Spinal cord (tissue), 9 donors: ENCODE measurements at regions not wholly inside any gene's neighbourhood (a gene's known extent, or its start where the extent isn't known, plus 50 kb on each side); places are given as distances from the start of the nearest gene placed in this dataset.
A peak's percentile ranks its signal among the peaks of the same experiment; 100 is the strongest.
"Not testable (repeated sequence)": the region's sequence is repeated elsewhere in the genome, so short reads cannot be mapped to it uniquely, and the experiment has no call there.

Experiments
- DNase-seq, 6 donors: peaks; one replicate each; pipeline versions ENCODE4 v3.0.0 to v3.0.0-alpha.2; 2013 to 2015; ENCODE audit warnings: low spot score in 6 of 6, low read depth in 4 of 6
- H3K27ac ChIP-seq: one replicate; pipeline ENCODE4 v1.5.1; 2013; ENCODE audit warnings: low read depth, low read length, control low read depth
- H3K27me3 ChIP-seq: one replicate; pipeline ENCODE4 v1.6.1; 2013; ENCODE audit warnings: low read length; ENCODE audit not compliant: control insufficient read depth, insufficient read depth
- H3K36me3 ChIP-seq: one replicate; pipeline ENCODE4 v1.6.1; 2013; ENCODE audit warnings: low read length; ENCODE audit not compliant: control insufficient read depth, insufficient read depth
- H3K4me1 ChIP-seq: one replicate; pipeline ENCODE4 v1.6.1; 2013; ENCODE audit warnings: low read length; ENCODE audit not compliant: control insufficient read depth, insufficient read depth
- H3K4me3 ChIP-seq: one replicate; pipeline ENCODE4 v1.5.1; 2013; ENCODE audit warnings: low read depth, low read length, control low read depth
- H3K9me3 ChIP-seq: one replicate; pipeline ENCODE4 v1.6.1; 2013; ENCODE audit warnings: low read length; ENCODE audit not compliant: control insufficient read depth, insufficient read depth
- WGBS: methylation state at CpG from one replicate; pipeline ENCODE4 v1.1.5; 2013; ENCODE audit warnings: missing lambda C conversion rate; ENCODE audit not compliant: insufficient coverage; 5-methylcytosine and 5-hydroxymethylcytosine counted together
- donor health status: healthy.

- Histone ChIP-seq H3K4me1 (no peaks in the 10 kb centered on the region), H3K36me3 (no peaks in the 10 kb centered on the region), H3K9me3 (no peaks in the 10 kb centered on the region), H3K27ac (no peak overlapping the region), H3K27me3 (no peaks in the 10 kb centered on the region), H3K4me3 (no peak overlapping the region)
- no peak for DNase-seq
- WGBS: no CpG with 5 or more reads among the region's 2 CpGs
Observed at GRCh38 chr5:107020626-107021025, 650.1 kb downstream of the EFNA5 start.

GRCh38 chr5:107017616-107018015, 653.1 kb downstream of the EFNA5 start:
- no peaks in the 10 kb centered on the region for H3K36me3 ChIP-seq
- H3K27ac ChIP-seq: no peak overlapping the region
- 50% methylated on average over 1 of the region's 1 CpG for WGBS
- no peaks in the 10 kb centered on the region for H3K4me1 ChIP-seq
- peak in 1 of 6 donors; percentile 8 for DNase-seq
- no peaks in the 10 kb centered on the region for H3K9me3 ChIP-seq
- H3K27me3 ChIP-seq: no peaks in the 10 kb centered on the region
- no peak overlapping the region for H3K4me3 ChIP-seq

DNA sequence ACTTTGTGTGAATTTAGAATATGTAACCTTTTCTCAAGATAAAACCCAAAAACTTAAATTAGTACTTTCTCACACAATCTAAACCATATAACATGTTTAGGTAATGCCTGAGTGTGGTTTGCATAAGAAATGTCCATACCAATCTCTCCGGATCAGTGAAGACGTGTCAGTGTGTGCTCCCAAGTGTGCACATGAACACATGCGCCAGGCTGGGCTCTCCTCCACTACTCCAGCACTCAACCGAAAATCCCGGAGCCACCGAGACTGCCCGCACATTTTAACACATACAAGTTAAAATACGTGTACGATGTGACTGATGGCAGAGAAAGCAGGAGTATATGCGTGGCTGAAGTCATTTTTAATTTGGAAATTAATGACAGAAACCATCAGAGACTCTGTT, 658.4 kb downstream of the EFNA5 start:
- H3K4me3 ChIP-seq: no peak overlapping the region
- no peaks in the 10 kb centered on the region for H3K27me3 ChIP-seq
- 90% methylated on average over 2 of the region's 10 CpGs for WGBS
- H3K9me3 ChIP-seq: no peaks in the 10 kb centered on the region
- no peak overlapping the region for H3K27ac ChIP-seq
- DNase-seq: no peak
- no peaks in the 10 kb centered on the region for H3K36me3 ChIP-seq
- no peaks in the 10 kb centered on the region for H3K4me1 ChIP-seq

DNA sequence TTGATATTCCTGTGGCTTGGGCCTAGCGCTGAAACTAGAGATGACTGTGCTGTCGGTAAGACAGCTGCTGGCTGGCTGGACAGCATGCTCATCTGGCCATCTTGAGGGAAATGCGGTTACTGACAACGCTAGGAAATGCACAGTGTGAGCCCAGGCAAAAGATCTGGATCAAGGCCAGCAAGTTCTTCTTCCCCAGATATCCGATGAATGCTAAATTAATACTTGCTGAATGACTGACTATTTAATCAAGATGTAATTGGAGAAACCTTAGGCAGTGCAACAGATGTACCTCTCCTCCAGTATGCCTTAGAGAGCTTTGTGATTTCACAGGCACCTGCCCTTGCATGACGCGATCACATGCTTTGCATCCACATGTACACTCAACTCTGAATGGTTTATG, 659.1 kb downstream of the EFNA5 start:
- Histone ChIP-seq H3K4me1 (no peaks in the 10 kb centered on the region), H3K27me3 (no peaks in the 10 kb centered on the region), H3K36me3 (no peaks in the 10 kb centered on the region), H3K9me3 (no peaks in the 10 kb centered on the region), H3K27ac (no peak overlapping the region), H3K4me3 (no peak overlapping the region)
- 66% methylated on average over 4 of the region's 7 CpGs for WGBS
- peak in 3 of 6 donors; percentile 14 to 70 (median 43) for DNase-seq

DNA sequence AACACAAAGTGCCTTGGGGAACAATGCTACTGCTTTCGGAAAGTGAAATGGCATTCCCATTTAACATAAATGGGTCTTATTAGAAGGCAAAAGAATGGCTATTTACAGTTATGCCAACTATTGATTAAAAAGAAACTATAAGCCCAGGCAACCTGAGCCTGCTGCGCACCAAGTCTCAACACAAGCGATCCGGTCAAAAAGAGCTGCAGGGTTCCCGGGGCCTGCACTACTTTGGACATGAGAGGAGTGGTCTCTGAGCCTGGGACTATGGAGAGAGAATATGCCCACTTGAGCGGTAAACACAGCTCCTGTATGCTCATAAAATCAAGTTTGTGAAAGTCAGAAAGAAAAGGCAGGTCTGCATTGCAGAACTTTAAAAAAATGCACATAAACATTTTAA, 660.7 kb downstream of the EFNA5 start:
- no peak for DNase-seq
- Histone ChIP-seq H3K4me3 (no peak overlapping the region), H3K36me3 (no peaks in the 10 kb centered on the region), H3K27me3 (no peaks in the 10 kb centered on the region), H3K9me3 (no peaks in the 10 kb centered on the region), H3K27ac (no peak overlapping the region), H3K4me1 (no peaks in the 10 kb centered on the region)
- 90% methylated on average over 3 of the region's 6 CpGs for WGBS

DNA sequence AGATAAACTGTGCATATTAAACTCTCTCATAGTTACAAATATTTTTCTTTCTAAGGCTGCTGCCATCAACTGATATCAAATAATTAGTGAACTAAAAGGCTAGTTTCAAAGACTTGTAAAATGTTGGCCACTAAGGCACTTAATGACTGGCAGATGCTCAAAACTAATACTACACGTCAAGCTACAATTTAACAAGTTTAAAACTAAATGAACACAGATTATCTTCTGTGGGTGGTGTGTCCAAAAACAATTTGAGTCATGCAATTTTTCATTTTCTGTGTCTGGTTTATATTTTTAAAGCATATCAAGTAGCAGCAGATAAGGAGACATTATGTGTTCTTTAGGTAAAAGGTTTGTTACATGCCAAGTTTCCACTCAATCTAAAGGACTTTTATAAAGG, 665.1 kb downstream of the EFNA5 start:
- Histone ChIP-seq H3K36me3 (no peaks in the 10 kb centered on the region), H3K4me1 (no peaks in the 10 kb centered on the region), H3K27ac (no peak overlapping the region), H3K9me3 (no peaks in the 10 kb centered on the region), H3K4me3 (no peak overlapping the region), H3K27me3 (no peaks in the 10 kb centered on the region)
- no peak for DNase-seq
- no CpG with 5 or more reads among the region's 1 CpG for WGBS

- H3K27me3 ChIP-seq: no peaks in the 10 kb centered on the region
- no peak overlapping the region for H3K27ac ChIP-seq
- 83% methylated on average over 1 of the region's 4 CpGs for WGBS
- H3K4me3 ChIP-seq: no peak overlapping the region
- no peak for DNase-seq
- no peaks in the 10 kb centered on the region for H3K36me3 ChIP-seq
- H3K9me3 ChIP-seq: no peaks in the 10 kb centered on the region
- no peaks in the 10 kb centered on the region for H3K4me1 ChIP-seq
Observed at GRCh38 chr5:107005161-107005560, 665.6 kb downstream of the EFNA5 start.

- Histone ChIP-seq H3K9me3 (no peaks in the 10 kb centered on the region), H3K36me3 (no peaks in the 10 kb centered on the region), H3K27ac (no peak overlapping the region), H3K4me3 (no peak overlapping the region), H3K27me3 (no peaks in the 10 kb centered on the region), H3K4me1 (no peaks in the 10 kb centered on the region)
- DNase-seq: no peak
Observed at GRCh38 chr5:107002115-107002514, 668.6 kb downstream of the EFNA5 start.

GRCh38 chr5:106999506-106999905, 671.2 kb downstream of the EFNA5 start:
- WGBS: 94% methylated on average over 5 of the region's 6 CpGs
- DNase-seq, H3K4me1 ChIP-seq, H3K27ac ChIP-seq, H3K4me3 ChIP-seq, H3K36me3 ChIP-seq, H3K9me3 ChIP-seq, H3K27me3 ChIP-seq: not testable (repeated sequence)

DNA sequence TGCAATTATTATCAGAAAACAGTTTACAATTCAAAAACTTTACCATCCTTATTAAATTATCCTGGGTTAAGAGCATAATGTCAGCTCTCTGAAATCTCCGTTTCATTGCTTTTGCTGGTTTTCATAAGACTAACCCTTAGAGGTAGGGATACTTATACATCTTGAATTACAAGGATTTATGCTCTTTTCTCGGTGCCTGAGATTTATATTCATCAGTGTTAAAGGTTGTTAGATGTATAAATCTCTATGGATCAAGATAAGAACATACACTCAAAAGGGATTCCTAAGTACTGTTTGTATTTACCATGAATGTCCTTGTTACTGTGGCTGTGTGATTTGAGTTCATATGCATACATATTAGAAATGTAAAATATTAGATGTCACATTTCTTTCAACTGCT, 684.7 kb downstream of the EFNA5 start:
- no peaks in the 10 kb centered on the region for H3K9me3 ChIP-seq
- no peaks in the 10 kb centered on the region for H3K36me3 ChIP-seq
- WGBS: no CpG with 5 or more reads among the region's 2 CpGs
- no peaks in the 10 kb centered on the region for H3K27me3 ChIP-seq
- H3K4me1 ChIP-seq: no peaks in the 10 kb centered on the region
- H3K4me3 ChIP-seq: no peak overlapping the region
- H3K27ac ChIP-seq: no peak overlapping the region
- DNase-seq: no peak
